KG1 (cell line): ENCODE measurements at regions not wholly inside any gene's neighbourhood (a gene's known extent, or its start where the extent isn't known, plus 50 kb on each side); places are given as distances from the start of the nearest gene placed in this dataset.

ENCODE experiments used
- DNase-seq: peaks from one replicate; lab custom pipeline; 2025; lab: John Stamatoyannopoulos, UW

DNA sequence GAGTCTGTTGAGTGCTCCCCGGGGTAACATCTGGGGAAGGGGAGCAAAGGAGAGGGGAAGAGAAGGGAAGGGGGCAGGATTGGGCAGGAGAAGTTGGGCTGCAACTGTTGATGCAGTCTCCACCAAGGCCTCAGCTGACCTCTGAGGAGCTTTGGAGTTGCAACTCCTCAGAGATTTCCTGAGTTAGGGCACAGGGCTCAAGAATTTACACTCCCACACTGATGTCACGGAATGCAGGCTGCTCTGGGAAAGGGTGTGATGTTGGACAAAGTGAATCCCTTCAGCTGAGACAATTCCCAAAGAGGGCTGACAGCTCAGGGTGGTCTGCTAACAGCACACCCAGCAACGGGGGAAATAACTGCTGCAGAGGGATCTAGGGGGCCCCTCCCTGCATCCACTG is 295.6 kb downstream of the PCNX1 start:
- DNase-seq: no peak

DNA sequence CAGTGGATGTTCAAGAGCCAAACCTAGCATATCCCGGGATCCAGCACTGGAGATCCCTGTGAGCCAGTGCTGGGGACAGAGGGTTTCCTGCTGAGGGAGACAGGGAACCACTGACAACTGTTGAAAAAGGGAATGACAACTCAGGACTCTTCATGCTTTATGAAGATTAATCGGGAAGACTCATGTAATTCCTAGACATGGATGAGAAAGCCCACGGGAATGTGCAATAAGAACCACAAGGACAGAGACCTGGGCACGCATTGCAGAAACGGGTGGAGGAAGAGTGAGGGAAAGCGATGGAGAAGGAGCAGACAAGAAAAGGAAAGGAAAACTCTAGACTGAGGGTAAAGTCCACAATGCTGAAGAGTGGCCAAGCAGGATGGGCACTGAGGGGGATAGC is 296.0 kb downstream of the PCNX1 start:
- DNase-seq: no peak

- DNase-seq: no peak
Observed at GRCh38 chr14:71204231-71204630, 297.0 kb downstream of the PCNX1 start.

GRCh38 chr14:71204768-71205167 is 297.5 kb downstream of the PCNX1 start:
- DNase-seq: no peak

- DNase-seq: no peak
Observed at GRCh38 chr14:71206123-71206522, 298.9 kb downstream of the PCNX1 start.

GRCh38 chr14:71206766-71207371 is 299.6 kb downstream of the PCNX1 start:
- no peak for DNase-seq

- no peak for DNase-seq
Observed at GRCh38 chr14:71208702-71209357, 301.6 kb downstream of the PCNX1 start.

- no peak for DNase-seq
Observed at GRCh38 chr14:71209888-71210287, 302.6 kb downstream of the PCNX1 start.

DNA sequence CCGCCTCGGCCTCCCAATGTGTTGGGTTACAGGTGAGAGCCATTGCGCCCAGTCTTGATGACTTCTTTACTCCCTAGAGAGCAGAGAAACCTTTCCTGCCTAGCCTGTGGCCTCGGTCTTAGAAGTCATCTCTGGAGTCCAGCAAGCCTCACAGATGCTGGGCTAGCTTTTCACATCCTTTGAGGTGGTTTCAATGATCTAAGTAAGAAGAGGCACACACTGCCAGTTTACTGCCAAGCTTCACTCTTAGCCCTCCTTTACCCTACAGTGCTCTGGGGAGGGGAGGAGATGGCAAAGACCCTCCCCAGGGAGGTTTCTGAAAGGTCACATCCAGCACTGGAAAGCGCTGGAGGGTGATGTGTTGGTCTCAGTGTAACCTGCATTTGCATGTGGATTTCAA is 304.8 kb downstream of the PCNX1 start:
- DNase-seq: no peak

DNA sequence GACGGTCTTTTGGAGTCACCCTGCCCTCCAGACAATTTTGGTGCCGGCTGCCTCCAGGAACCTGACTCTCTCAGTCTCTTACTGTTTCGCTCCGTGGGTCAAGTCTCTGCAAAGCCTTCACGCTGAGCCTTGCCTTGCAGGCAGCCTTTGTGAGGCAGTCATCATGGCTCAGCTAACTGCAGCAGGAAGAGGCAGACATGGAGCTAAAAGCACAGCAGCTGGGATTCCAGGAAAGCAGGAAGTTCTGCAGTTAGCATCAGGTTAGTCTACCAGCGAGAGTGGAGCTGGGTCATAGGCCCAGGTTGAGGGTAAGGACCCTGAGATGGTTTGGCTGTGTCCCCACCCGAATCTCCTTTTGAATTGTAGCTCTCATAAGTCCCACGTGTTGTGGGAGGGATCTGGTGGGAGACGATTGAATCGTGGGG is 305.4 kb downstream of the PCNX1 start:
- DNase-seq: no peak

DNA sequence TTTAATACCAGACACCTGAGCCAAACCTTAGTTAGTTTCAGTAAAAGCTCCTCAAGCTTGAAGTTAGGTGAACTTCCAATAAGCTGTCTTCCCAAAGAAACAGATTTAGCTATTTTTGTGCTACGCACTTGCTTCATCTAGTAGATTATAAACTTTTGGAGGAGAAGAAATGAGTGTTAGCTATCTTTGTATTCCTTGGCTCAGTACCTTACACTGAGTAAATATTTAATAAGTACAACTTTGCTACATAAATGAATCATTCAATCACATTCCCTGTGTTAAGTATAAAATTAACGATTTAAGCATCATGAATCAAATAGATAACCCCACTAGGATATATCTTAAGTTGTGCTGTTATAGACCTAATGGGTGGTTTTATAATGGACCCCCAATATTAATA is 307.0 kb downstream of the PCNX1 start:
- no peak for DNase-seq

DNA sequence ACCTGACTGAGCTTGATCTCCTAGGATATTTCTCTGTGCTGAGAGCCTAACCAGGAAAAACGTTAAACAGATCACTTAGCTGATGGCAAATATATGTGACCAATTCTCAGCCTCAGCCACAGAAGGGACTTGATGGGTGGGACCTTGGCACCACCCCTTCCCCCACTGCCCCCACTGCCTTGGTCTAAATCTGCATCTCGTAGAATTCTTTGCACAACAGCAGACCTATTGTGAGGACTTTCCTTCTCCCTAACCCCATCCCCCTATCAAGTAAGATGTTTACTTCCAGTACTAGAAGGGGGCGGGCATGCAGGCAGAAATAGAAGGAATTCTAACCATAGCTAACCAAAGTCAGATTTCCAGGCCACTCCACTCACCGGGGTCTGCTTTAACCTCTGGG is 313.2 kb downstream of the PCNX1 start:
- DNase-seq: no peak

DNA sequence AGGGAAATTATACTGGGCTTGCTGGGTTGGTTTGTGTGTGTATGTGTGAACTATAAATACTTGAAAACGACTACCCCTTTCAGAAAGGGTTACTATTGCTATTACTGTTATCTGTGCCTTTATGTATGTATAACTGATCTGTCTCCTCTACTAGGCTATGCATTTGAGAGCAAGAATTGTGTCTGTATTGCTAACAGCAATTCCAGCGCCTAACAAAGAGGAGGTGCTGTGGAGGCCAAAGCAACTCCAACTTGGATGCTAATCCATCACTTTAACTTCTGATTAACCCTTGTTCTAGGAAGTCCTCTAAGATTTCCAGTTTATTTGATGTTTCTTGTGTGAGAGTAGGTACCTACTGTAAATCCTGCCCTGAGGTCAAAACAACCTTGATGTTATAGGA is 313.9 kb downstream of the PCNX1 start:
- no peak for DNase-seq

- no peak for DNase-seq
Observed at GRCh38 chr14:71225113-71225512, 317.9 kb downstream of the PCNX1 start.

DNA sequence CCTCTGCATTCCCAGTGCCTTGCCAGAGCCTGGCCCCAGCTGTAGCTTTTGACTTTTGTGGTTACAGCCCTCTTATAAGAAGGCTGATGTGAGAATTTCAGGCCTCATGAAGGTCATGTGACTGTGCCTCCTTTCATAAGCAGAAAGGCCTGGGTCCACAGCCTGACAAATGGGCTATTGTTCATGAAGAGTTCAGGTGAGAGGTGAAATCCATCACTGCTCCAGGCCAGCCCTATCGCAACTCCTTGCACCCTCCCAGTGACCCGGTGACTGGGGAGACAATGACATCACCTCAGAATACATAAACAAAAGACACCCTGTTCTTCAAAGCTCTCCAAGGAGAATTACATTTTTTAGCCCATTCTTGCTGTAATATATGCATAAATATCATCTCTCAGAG is 321.5 kb downstream of the PCNX1 start:
- no peak for DNase-seq

- DNase-seq: no peak
Observed at GRCh38 chr14:71229875-71230274, 322.6 kb downstream of the PCNX1 start.

DNA sequence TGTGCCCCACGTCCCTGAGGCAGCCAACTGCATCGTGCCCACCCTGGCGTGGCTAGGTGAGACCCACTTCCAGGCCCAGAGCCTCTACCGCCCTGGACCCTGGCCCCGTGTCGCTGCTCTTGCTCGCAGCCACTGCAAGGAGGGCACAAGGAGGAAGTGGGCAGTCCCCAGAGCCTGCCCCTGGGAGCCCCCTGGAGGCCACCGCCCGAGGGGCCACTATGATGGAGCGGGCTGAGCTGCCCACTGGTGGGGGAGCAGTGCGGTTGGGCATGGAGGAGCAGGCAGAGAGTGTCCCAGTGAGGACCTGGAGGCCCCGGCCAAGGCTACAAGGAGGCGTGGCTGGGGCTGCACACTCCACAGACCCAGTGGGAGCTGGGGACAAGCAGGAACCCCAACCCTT is 323.6 kb downstream of the PCNX1 start:
- DNase-seq: no peak

GRCh38 chr14:71231521-71232393 is 324.5 kb downstream of the PCNX1 start:
- DNase-seq: no peak

- DNase-seq: no peak
Observed at GRCh38 chr14:71232506-71232905, 325.2 kb downstream of the PCNX1 start.

DNA sequence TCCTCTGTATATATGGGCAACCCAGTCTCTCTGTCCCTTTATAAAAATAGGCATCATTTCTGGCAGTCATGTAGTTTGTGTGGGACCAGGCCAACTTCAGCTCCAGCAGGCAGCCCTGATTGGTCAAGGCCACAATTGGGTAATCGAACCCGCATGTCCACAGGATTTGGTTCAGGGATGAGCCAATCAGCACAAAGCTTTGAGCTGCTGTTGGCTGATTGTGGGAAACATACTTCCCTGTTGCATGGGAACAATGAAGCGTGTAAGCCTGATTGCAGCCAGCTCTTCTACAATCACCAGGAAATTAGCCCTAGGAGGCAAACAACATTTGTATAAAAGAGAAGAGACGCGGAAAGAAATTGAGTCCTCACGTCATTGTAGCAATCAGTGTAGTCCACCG is 328.6 kb downstream of the PCNX1 start:
- DNase-seq: no peak

DNA sequence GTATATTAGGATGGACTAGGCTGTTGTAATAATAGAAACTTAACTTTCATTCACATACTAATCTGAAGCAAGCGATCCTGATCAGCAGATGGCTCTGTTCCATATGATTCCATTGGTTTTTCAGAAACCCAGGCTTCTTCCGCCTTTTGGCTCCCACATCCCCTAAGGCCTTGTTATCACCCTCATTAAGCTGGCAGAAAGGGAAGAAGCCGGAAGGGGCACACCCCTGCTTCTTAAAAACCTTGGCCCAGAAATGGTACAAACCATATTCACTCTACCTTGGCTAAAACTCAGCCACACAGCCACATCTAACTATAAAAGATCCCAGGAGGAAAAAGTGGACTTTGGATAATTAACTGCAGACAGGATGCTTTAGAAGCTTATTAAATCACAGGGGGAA is 329.2 kb downstream of the PCNX1 start:
- DNase-seq: no peak

GRCh38 chr14:71237556-71237955 is 330.3 kb downstream of the PCNX1 start:
- no peak for DNase-seq

DNA sequence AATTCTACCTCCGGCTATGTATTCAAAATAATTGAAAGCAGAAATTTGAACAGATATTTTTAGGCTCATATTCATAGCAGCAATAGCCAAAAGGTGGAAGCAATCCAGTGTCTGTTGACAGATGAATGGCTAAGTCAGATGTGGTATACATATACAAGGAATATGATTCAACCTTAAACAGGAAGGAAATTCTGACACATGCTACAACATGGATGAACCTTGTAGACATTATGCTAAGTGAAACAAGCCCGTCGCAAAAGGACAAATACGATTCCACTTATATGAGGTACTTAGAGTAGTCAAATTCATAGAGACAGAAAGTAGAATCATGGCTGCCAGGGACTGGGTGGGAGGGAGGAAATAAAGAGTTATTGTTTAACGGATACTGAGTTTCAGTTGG is 331.6 kb downstream of the PCNX1 start:
- no peak for DNase-seq
